HUDEP-2 (cell line): ENCODE measurements at regions not wholly inside any gene's neighbourhood (a gene's known extent, or its start where the extent isn't known, plus 50 kb on each side); places are given as distances from the start of the nearest gene placed in this dataset.
A peak's percentile ranks its signal among the peaks of the same experiment; 100 is the strongest.

ENCODE experiments used
- DNase-seq, 76 experiments: peaks; one replicate each; lab custom pipeline; 2025; ENCODE audit not compliant: unreplicated experiment in 76 of 76; lab: John Stamatoyannopoulos, UW

DNA sequence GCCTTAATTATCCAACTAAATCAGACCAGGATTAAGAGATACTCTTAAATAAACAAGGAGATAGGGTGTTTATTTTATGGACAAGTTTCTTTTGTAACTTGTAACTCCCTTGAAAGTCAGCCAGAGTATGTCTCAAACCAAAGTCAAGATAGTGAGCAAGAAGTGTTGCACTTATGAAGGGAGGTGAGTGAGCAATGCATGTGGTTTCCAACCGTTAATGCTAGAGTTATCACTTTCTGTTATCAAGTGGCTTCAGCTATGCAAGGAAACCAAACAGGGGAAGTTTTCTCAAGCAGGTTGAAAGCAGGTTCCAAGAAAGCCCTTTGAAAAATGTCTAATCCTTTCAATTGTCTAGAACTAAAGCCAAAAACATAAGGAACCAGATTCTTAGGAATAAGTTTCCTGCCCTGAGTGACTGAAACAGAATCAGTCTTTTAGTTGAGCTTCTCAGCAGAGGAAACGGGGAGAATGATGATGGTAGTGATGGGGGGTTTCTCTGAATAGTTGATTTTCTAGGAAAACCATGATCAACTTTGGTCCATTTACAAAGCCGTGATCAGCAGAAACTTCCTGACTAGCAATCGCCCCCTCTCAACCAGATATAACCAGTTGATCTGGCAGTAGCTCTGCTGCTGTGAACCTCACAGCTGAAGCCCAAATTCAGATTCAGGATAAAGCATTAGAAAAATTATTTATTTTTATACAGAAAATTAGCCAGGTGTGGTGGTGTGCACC is 128.4 kb downstream of the DAD1 start:
- DNase-seq, result peak in 37 of 76 experiments; percentile 2 to 83 (median 54)

DNA sequence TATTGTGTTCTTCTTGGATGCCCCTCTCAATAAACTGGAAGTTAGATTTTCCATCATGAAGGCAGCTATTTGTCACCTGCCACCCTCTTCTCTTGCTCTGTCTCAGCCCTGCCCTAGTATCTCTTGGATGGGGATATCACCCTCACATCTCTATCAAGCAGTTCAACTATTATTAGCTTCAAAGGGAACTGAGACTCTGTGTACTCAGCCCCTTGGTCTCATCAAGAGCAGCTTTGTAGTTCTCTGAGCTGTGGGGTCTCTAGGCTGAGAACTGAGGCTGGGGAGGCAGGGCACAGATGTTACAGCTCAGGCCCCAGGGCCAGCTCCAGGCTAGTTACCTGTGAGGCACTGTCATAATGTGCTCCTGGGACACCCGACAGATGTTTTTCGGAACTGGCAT is 130.3 kb downstream of the DAD1 start:
- no peak for DNase-seq

DNA sequence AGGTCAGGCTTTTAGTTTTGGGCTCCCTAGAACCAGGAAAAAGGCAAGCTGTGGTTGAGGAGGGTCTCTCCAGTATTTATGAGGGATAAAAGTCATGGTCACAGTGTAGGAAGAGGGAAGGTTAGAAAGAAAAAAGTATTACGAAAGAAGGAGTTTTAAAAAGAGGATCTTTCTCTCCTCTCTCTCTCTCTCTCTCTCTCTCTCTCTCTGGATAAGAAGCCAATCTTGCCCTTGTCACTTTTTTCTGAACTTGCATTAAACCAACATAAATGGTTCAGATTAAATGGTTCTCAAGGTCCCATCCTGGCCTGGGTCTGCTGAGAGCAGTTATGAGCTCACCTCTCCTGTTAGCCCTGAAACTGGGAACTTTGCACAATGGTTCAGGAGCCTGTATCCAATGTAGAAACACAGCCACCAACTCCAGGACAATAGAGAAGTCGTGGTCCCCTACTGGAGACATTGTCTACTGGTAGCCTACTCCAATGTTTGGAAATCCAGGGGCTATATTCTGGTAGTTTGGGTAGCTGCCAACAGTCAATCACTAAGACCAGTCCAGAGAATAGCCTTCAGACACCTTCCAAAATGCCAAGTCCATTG is 131.9 kb downstream of the DAD1 start:
- DNase-seq, result no peak

DNA sequence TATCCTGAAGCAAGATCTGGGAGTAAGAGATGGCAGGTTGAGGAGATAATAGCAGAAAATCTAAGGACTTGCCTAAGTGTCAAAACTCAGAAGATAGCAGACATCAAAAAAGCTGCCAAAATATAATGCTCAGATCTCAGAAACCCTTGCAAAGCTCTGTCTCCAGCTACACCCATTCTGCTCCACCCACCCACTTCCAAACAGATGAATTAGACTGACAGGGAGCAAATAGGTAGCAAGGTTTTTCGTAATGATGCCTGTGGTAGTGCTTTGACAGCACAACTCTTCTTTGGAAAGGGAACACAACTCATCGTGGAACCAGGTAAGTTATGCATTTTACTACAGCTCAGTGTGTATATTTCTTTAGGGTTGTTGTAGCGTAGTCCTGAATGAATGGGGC is 132.6 kb downstream of the DAD1 start:
- peak in 1 of 76 experiments; percentile 2 for DNase-seq

DNA sequence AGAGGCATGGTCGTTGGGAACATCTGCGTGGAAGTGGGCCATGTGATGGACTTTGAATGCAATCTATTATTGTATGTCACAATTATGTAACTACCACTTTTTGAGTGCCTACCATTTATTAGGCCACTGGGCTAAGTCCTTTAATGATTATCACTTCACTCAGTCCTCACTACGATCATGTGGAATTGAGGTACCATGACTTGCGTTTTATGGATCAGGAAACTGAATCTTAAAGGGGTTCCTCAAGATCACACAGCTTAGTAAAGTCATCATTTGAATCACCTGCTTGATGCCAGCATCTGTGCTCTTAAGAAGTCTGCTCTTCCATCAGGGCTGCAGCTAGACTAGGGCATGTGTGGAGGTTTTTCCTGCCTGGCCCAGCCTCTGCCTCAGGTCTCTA is 136.7 kb downstream of the DAD1 start:
- DNase-seq, result no peak

DNA sequence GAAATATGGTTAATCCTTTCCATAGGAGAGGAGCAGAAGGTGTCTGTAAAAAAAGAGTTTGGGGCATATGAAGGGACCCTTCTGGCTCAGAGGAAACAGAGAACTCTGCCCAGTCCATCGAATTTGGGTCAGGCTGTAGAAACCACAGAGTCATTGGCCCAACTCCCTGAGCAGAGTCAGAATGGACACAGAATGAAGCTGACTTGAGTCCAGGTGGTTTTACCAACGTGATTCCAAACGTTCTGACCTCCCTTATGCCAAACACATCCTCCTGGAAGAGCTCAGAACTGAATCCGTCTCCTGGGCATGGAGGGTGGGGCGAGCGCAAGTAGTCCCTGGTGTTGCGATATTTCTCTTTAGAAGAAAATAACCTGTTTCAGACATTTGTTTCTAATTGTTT is 138.8 kb downstream of the DAD1 start:
- no peak for DNase-seq

DNA sequence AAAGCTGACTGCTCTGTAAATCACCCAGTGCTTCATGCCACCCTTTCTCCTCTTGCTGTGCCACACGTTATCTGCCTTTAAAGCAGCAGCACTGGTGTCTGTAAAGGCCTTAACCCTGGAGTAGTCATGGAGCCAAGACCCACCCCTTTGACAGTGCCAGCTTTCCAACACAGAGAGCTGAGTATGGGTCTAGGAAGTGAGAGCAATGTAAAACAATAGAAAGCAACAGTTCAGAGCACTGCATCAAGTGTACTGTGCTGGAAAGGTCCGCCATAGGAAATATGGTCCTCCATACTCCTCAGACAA is 139.5 kb downstream of the DAD1 start:
- DNase-seq, result no peak

DNA sequence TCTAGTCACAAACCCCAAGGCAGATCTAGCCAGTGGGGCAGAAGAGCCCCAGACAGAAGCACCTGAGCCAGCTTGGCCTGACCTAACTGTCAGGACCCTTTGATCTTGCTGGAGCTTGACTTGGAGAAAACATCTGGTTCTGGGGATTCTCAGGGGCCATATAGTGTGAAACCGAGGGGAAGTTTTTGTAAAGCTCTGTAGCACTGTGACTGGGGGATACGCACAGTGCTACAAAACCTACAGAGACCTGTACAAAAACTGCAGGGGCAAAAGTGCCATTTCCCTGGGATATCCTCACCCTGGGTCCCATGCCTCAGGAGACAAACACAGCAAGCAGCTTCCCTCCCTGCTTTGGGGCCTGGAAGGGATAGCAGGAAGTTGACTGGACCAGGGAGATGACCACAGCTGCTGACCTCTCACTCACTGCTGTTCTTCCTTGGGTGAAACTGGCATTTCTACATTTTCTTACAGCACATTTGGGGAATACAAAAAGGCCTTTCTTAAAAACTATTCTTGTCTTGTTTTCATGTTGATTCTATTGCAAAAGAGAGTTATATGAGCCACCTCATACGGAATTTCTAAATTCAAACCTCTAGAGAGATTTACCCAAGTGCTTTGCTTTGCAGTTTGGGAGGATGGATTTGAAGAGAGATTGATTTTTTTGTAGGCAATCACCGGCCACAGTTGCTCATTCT is 140.0 kb downstream of the DAD1 start:
- no peak for DNase-seq

DNA sequence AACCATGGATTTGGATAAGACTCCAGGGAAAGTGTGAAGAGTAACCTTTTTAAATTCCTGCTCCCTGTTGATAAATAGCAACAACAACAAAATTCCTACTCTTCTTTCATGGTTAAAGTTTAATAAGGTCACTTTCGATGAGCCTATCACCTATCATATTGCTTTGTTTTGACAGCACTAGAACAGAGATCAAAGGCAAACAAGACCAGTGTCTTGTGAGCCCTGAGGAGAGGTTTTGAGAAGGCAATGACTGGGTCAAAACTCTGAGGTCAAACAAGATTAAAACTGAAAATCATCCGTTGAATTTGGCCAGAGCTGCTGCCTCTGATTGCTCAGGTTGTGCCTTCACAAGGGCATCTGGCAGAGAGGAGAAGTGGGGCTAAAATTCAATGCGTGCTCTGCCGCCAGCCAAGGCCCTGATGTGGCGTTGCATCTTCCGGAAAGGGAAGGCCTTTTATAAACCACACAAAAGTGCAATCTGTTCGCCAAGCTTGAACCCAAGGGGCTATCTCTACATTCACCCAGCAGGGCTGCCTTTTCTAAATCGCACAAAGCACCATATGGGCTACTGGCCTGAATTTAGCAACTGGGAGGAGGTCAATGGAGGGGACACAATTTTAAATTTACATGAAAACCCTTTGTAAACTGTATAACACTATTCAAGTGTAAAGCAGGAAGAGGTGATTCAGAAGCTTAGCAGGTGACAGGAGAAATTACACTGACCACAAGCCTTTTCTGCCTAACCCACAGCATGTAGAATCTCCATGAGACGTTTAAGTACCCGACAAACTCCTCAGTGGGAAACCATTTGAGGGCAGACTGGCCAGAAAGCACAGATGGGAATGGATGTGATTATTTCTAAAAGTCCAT is 140.8 kb downstream of the DAD1 start:
- no peak for DNase-seq

DNA sequence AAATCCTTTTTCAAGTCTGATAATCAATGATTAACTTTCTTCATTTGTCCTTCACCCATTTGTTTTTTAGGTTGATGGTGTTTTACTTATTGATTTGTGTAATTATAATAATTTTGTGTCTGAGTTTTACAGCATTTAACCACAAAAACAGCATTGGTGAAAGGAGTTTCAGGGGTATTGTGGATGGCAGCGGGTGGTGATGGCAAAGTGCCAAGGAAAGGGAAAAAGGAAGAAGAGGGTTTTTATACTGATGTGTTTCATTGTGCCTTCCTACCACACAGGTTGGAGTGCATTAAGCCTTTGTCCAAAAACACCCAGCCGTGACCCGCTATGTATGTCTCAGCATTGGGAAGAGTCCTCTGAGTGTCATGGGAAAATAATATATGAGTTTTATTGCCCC is 150.3 kb downstream of the DAD1 start:
- DNase-seq, result no peak

DNA sequence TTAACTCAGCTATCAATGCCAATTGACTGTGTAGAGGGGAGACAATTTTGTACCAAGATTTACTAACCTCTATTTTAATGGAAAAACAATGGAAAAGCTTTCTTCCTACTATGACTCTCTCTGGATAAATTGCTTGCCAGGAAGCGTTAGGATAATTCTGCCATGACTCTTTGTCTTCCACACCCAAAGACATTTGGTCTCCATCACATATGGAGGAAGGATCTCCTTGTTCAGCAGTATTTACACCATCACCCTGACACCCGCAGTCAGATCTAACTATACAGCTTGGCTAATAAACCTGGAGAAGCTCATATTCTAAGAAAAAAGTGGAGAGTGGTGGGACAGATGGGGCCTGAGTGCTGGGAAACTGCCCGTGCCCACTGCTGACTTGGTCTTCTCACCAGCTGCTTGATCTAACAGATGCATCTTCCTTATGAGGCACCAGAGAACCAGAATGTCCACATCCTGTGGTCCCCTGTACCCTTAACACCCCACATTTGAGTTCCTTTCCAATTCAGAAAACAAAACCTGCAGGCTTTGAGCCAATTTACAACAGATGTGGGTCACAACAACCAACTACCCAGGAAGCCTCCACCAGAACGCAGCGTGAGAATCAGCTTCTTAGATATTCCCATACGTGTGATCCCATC is 154.0 kb downstream of the DAD1 start:
- no peak for DNase-seq

DNA sequence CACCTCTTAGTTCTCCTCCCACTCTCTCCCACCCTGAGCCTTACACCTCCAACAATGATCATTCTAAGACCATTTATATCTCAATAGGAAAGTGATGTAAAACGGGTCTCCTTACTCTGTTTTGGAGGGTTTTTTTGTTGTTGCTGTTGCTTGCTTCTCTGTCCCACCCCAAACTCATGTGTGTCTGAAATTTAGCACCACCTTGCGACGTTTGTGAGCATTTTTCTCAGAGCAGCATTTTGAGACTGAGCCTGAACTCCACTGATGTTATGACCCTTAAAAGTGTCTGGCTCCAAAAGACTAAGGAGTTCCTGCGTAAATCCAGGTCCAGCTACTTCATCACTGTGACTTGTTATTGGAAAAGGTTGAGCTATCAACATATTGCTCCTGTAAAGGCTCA is 155.0 kb downstream of the DAD1 start:
- DNase-seq, result no peak

DNA sequence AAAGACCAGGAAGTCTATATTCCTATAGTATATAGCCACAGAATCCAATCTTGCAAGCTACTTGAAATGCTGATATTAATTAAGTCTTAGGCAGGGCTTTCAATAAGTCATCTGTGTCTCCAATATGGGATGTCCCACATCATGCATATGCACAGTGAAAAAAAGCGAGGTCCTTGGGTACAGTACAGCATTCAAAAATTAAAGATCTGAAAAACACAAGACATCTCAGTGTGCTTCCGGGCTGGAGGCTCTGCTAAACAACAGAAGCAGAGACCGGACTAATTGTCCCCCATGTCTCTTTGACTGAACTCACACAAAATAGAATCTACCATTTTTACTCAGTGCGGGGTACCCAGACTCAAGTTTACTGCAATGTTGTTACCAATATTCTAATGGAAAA is 156.0 kb downstream of the DAD1 start:
- DNase-seq, result peak in 1 of 76 experiments; percentile 50

DNA sequence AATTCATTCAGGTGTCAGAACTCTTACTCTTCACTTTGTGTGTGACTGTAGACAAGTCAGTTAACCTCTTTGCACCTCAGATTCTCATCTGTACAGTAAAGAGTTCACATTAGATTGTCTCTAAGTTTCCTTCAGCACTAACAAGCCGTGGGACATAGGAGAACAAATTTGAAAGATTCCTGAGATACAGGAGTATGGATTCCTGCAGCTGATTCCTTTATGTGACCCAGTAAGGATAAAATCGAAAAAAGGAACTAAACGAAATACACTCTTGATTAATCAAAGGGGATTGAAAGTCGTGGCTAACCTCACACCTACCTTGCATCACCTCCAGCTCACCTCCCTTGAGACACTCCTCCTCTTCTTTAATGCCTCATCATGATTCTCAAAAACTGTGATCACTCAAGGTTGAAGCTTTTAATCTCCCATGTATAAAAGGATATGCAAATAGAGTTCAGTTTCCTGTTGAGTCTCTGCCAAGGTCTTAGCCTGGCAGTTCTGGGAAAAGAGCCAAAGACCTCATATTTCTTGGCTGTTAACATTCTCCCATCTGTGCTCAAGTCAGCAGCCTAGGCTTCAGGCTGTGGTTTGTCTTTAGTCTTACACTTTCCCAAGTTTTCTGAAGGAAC is 156.6 kb downstream of the DAD1 start:
- peak in 57 of 76 experiments; percentile 5 to 91 (median 73) for DNase-seq

DNA sequence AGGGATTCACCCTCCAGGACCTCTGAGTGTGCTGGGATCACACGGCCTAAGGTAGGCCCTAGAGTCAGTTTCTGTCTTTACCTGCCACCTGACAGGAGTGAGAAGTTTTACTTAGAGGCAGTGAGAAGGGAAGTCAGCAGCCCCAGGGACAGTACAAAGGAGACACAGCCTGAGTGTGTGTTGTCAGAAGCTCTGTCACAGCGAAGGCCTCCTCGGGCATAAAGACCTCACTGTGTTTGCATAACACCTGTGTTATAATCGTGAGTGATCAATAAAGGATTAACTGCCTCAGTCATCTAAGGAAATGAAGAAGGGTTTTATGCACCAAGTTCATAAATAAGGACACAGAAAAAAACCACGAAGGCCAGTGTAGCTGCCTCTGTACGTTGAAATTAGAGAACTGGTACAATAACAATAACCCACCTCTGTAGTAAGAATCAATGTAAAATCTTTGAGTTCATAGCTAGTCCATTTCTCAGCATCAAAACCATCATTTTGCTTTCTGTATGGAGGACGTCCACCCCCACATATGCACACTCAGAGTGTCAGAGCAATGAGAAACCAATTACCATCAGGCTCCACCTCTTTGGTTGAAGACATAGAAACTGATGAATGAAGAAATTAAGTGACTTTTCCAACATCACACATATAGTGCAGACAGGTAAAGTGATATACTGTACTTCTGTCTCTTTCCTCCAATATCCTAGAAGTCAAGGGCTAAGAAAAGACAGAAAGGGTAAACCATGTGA is 159.3 kb downstream of the DAD1 start:
- DNase-seq, result no peak

DNA sequence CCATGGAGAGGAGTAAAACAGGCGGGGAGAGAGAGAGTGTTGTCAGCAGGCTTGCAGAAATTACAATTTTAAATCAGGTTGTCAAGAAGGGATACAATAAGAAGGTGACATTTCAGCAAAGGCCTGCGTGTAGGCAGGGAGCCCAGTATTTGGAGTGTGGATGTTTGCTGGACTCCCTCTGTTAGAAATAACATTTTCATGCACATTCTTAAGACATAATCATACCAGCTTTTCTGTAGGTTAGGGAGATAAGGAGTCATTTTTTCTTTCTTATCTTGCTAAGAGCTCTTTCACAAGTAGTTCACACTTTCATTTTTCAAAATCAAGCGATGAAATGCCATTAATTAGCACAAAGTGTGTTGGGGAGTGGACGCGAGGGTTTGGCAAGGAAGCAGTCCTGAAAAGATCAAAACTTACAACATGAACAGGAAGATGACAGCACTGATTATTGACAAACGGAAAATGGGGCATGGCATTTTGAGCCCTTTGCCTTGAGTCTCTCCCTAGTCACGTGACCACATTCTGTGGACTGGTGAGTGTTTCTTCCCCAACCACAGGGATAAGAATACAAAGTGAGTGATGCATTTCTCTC is 160.2 kb downstream of the DAD1 start:
- DNase-seq, result peak in 29 of 76 experiments; percentile 2 to 53 (median 26)

DNA sequence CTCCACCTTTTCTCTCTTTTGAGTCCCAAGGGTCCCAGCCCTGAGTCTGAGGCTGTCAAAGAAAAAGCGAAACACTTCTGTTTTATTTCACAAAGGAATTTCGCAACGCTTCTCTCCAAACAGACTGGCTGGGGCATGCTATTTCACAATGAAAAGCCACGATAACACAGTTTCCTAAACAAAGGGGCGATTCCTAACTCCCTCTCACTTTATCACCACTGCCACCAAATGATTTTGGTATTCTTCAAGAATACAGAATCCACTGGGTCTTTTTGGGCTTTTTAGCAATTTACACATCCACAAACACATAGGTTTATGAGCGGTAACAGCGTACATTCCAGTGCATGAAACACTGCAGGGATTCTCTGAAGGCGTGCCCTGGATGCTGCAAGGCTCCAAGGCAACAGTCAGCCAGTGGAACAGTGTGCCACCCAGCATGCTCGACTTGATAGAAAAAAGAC is 161.2 kb downstream of the DAD1 start:
- peak in 1 of 76 experiments; percentile 19 for DNase-seq

DNA sequence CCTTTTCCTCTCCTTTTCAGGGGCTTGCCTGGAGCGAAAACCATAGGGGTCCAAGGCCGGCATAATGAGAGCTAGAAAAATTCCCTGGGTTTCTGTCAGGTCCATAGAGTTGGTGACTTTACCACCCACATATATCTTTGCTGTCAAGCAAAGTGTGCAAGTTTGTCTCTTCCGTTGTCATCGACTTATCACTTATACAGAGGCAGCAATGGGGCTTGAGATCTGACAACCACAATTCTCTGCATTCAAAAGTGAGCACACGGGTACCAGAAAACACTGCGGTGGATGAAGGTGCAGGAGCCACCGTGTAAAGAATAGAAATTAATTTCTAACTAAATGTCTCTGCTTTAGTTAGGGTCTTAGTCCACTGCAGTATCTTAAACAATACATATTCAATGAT is 162.3 kb downstream of the DAD1 start:
- DNase-seq, result no peak

DNA sequence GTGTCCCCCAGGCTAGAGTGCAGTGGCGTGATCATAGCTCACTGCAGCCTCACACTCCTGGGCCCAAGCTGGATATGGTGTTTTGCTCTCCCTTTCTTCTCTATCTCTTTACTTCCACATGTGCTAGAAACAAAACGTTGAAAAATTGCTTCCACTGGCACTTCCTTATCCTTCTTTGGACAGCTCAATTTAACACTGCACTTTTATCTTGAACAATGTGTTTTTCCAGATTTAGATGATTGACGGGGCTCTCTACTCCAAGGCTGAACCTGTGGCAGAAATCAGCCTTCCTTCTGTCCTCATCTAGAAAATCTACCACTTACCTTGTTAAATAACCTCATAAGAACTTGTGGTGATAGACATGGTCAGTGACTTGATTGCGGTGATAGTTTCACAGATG is 165.1 kb downstream of the DAD1 start:
- DNase-seq, result peak in 1 of 76 experiments; percentile 7
